ENCODE measurements at regions not wholly inside any gene's neighbourhood (a gene's known extent, or its start where the extent isn't known, plus 50 kb on each side); places are given as distances from the start of the nearest gene placed in this dataset.

DNA sequence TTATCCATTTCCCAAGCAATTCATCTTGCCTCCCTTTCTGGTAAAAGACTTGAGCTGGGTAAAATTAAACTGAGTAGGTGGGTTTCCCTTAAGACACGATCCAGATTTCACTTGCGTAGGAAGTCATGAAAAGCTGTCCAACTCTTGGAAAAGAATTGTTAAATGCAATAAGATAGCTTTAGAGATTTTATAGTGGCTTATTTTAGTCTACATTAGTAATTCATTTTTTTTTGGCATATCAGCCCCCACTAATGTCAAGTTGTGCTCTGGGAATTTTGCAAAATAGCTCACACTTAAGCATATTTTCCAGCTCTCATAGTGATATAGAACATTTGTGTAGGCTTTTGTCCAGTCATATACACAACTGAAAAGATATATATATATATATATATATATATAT lies 344.7 kb upstream of the FIGN start:
- TF ChIP-seq, protein P1, sequence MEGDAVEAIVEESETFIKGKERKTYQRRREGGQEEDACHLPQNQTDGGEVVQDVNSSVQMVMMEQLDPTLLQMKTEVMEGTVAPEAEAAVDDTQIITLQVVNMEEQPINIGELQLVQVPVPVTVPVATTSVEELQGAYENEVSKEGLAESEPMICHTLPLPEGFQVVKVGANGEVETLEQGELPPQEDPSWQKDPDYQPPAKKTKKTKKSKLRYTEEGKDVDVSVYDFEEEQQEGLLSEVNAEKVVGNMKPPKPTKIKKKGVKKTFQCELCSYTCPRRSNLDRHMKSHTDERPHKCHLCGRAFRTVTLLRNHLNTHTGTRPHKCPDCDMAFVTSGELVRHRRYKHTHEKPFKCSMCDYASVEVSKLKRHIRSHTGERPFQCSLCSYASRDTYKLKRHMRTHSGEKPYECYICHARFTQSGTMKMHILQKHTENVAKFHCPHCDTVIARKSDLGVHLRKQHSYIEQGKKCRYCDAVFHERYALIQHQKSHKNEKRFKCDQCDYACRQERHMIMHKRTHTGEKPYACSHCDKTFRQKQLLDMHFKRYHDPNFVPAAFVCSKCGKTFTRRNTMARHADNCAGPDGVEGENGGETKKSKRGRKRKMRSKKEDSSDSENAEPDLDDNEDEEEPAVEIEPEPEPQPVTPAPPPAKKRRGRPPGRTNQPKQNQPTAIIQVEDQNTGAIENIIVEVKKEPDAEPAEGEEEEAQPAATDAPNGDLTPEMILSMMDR (IDR thresholded peaks at IDR 0.05), result no peak
- TF ChIP-seq EZH2 (IDR thresholded peaks at IDR 0.05), result no peak

Measured in neural progenitor cell (in vitro differentiated cells).